Thyroid gland (tissue), 4 donors: ENCODE measurements at regions not wholly inside any gene's neighbourhood (a gene's known extent, or its start where the extent isn't known, plus 50 kb on each side); places are given as distances from the start of the nearest gene placed in this dataset.

ENCODE experiments used
- DNase-seq, 2 donors: peaks; one replicate each; pipeline ENCODE4 v3.0.0-alpha.2; 2019
- H3K27ac ChIP-seq, 3 donors: fragments of 200-600 bp; sonication (generic); 1 replicate in 2 of 3; 2 replicates in 1 of 3; pipeline ENCODE4 v1.5.1; 2016 to 2019; ENCODE audit warnings: mild to moderate bottlenecking in 1 of 3, moderate library complexity in 1 of 3
- H3K27me3 ChIP-seq: fragments of 200-600 bp; sonication (generic); one replicate; pipeline ENCODE4 v1.5.1; 2019
- H3K36me3 ChIP-seq, 2 donors: fragments of 200-600 bp; sonication (generic); one replicate each; pipeline ENCODE4 v1.5.1; 2016 to 2019
- H3K4me1 ChIP-seq, 2 donors: fragments of 200-600 bp; sonication (generic); one replicate each; pipeline ENCODE4 v1.5.1; 2017 to 2019
- H3K4me3 ChIP-seq, 3 donors: fragments of 200-600 bp; sonication (generic); replicated peaks in 1 of 3; 1 replicate in 2 of 3; 2 replicates in 1 of 3; pipeline ENCODE4 v1.5.1; 2016; ENCODE audit warnings: mild to moderate bottlenecking in 1 of 3
- H3K9me3 ChIP-seq: fragments of 200-600 bp; sonication (generic); one replicate; pipeline ENCODE4 v1.5.1; 2017
- CTCF ChIP-seq, 6 experiments: fragments of 200-600 bp in 3 of 6; fragments of 450-650 bp in 3 of 6; sonication (generic) in 3 of 6; IDR thresholded peaks; one replicate each; pipeline ENCODE4 v1.5.1; 2016 to 2019; ENCODE audit warnings: antibody characterized with exemption in 6 of 6, mild to moderate bottlenecking in 2 of 6, inconsistent platforms in 1 of 6, moderate library complexity in 1 of 6
- POLR2A ChIP-seq, 2 donors: fragments of 450-650 bp; IDR thresholded peaks; one replicate each; pipeline ENCODE4 v1.6.1; 2017; ENCODE audit warnings: antibody characterized with exemption in 2 of 2, mild to moderate bottlenecking in 2 of 2, moderate library complexity in 1 of 2
- WGBS, 2 donors: methylation state at CpG; one replicate each; pipeline ENCODE4 v1.1.5; 2017; 5-methylcytosine and 5-hydroxymethylcytosine counted together
- intact Hi-C: fragments of 100-400 bp; cut with DNase I; formaldehyde crosslinking; loops from one replicate; pipeline ENCODE4 v1.15.1; 2023

- intact Hi-C loops = no loop called here
- Histone ChIP-seq H3K36me3 (no peaks in the 10 kb centered on the region), H3K9me3 (no peaks in the 10 kb centered on the region), H3K27me3 (no peaks in the 10 kb centered on the region), H3K27ac (no peak overlapping the region), H3K4me3 (no peak overlapping the region), H3K4me1 (no peaks in the 10 kb centered on the region)
- WGBS, 2 donors = 91% methylated on average over 4 of the region's 8 CpGs; no CpG with 5 or more reads in 1 of the 2 donors
- no peak for TF ChIP-seq POLR2A (IDR thresholded peaks at IDR 0.05)
- no peak for TF ChIP-seq CTCF (IDR thresholded peaks at IDR 0.05)
- DNase-seq = no peak
Observed at GRCh38 chrX:43467608-43468234, 188.4 kb upstream of the MAOA start.

- H3K9me3 ChIP-seq = no peaks in the 10 kb centered on the region
- no peak for TF ChIP-seq POLR2A (IDR thresholded peaks at IDR 0.05)
- no peak for TF ChIP-seq CTCF (IDR thresholded peaks at IDR 0.05)
- no peaks in the 10 kb centered on the region for H3K36me3 ChIP-seq
- no peak overlapping the region for H3K27ac ChIP-seq
- intact Hi-C loops = no loop called here
- DNase-seq = no peak
- no peaks in the 10 kb centered on the region for H3K4me1 ChIP-seq
- no peak overlapping the region for H3K4me3 ChIP-seq
- no peaks in the 10 kb centered on the region for H3K27me3 ChIP-seq
- WGBS, 2 donors = 90 to 93% methylated on average over 2 of the region's 2 CpGs
Observed at GRCh38 chrX:43469391-43470054, 186.6 kb upstream of the MAOA start.

GRCh38 chrX:43474321-43474720 is 181.8 kb upstream of the MAOA start:
- intact Hi-C loops = no loop called here
- 67 to 75% methylated on average over 1 to 2 of the region's 2 CpGs for WGBS, 2 donors
- DNase-seq = no peak
- Histone ChIP-seq H3K9me3 (no peaks in the 10 kb centered on the region), H3K27me3 (no peaks in the 10 kb centered on the region), H3K4me3 (no peak overlapping the region), H3K4me1 (no peaks in the 10 kb centered on the region), H3K27ac (no peak overlapping the region), H3K36me3 (no peaks in the 10 kb centered on the region)
- TF ChIP-seq CTCF (IDR thresholded peaks at IDR 0.05) (no peak), POLR2A (IDR thresholded peaks at IDR 0.05) (no peak)

- H3K4me3 ChIP-seq = no peak overlapping the region
- no peak for DNase-seq
- no peak overlapping the region for H3K27ac ChIP-seq
- H3K36me3 ChIP-seq = no peaks in the 10 kb centered on the region
- no peaks in the 10 kb centered on the region for H3K27me3 ChIP-seq
- TF ChIP-seq POLR2A (IDR thresholded peaks at IDR 0.05) = no peak
- TF ChIP-seq CTCF (IDR thresholded peaks at IDR 0.05) = no peak
- WGBS, 2 donors = 98% methylated on average over 3 of the region's 3 CpGs
- intact Hi-C loops = no loop called here
- H3K4me1 ChIP-seq = no peaks in the 10 kb centered on the region
- H3K9me3 ChIP-seq = no peaks in the 10 kb centered on the region
Observed at GRCh38 chrX:43479070-43479469, 177.0 kb upstream of the MAOA start.

GRCh38 chrX:43479850-43480249 is 176.2 kb upstream of the MAOA start:
- H3K27me3 ChIP-seq = no peaks in the 10 kb centered on the region
- TF ChIP-seq POLR2A (IDR thresholded peaks at IDR 0.05) (no peak), CTCF (IDR thresholded peaks at IDR 0.05) (no peak)
- no peak for DNase-seq
- WGBS, 2 donors = 63 to 81% methylated on average over 4 of the region's 4 CpGs
- no peaks in the 10 kb centered on the region for H3K4me1 ChIP-seq
- no peaks in the 10 kb centered on the region for H3K9me3 ChIP-seq
- H3K27ac ChIP-seq = no peak overlapping the region
- H3K4me3 ChIP-seq = no peak overlapping the region
- no peaks in the 10 kb centered on the region for H3K36me3 ChIP-seq
- intact Hi-C loops = no loop called here
